WTC11 (cell line): ENCODE measurements at regions not wholly inside any gene's neighbourhood (a gene's known extent, or its start where the extent isn't known, plus 50 kb on each side); places are given as distances from the start of the nearest gene placed in this dataset.

Source experiments
- ATAC-seq: fragments of 200-7000 bp; cut with Tn5 transposase; 2 replicates; pipeline ENCODE4 v1.10.0; 2021; ENCODE audit warnings: mild to moderate bottlenecking, moderate library complexity
- CTCF ChIA-PET: fragments of 300-600 bp; sonication (Branson Sonifier 250); formaldehyde crosslinking; loops from one replicate; lab custom pipeline; 2021; ENCODE audit warnings: antibody characterized with exemption; lab: Charles Lee
- POLR2A ChIA-PET: fragments of 350-600 bp; sonication (Branson Sonifier 250); formaldehyde crosslinking; loops from one replicate; lab custom pipeline; 2021; ENCODE audit warnings: antibody characterized with exemption; lab: Charles Lee
- DNase-seq: peaks from one replicate; pipeline ENCODE4 v3.0.0; 2021; ENCODE audit warnings: low spot score
- H3K27ac Mint-ChIP-seq: 2 replicates; pipeline ENCODE4 v1.8.0; 2021; ENCODE audit warnings: mixed read lengths
- H3K27me3 Mint-ChIP-seq: 2 replicates; pipeline ENCODE4 v1.8.0; 2021; ENCODE audit warnings: low read depth, mild to moderate bottlenecking, moderate library complexity, mixed read lengths
- H3K36me3 Mint-ChIP-seq: 2 replicates; pipeline ENCODE4 v1.8.0; 2021; ENCODE audit warnings: mixed read lengths
- H3K4me1 Mint-ChIP-seq: 2 replicates; pipeline ENCODE4 v1.8.0; 2022; ENCODE audit warnings: mixed read lengths
- H3K4me3 Mint-ChIP-seq: 2 replicates; pipeline ENCODE4 v1.8.0; 2021; ENCODE audit warnings: mild to moderate bottlenecking, moderate library complexity, mixed read lengths
- H3K9me3 Mint-ChIP-seq: 2 replicates; pipeline ENCODE4 v1.8.0; 2021; ENCODE audit warnings: mixed read lengths
- AFF4 ChIP-seq: sonication (generic); formaldehyde crosslinking; IDR thresholded peaks from 2 replicates; pipeline ENCODE4 v1.8.1; 2023; ENCODE audit warnings: mild to moderate bottlenecking, missing genetic modification reagents, borderline replicate concordance
- CREB1 ChIP-seq: sonication (generic); formaldehyde crosslinking; IDR thresholded peaks from 2 replicates; pipeline ENCODE4 v1.8.0; 2023; ENCODE audit warnings: mild to moderate bottlenecking, missing genetic modification reagents
- CREM ChIP-seq: sonication (generic); formaldehyde crosslinking; IDR thresholded peaks from 2 replicates; pipeline ENCODE4 v1.8.1; 2022; ENCODE audit warnings: mild to moderate bottlenecking, missing genetic modification reagents, moderate library complexity
- CTCF ChIP-seq: fragments of 200-600 bp; IDR thresholded peaks from 2 replicates; pipeline ENCODE4 v1.8.0; 2022; ENCODE audit warnings: antibody characterized with exemption
- E2F1 ChIP-seq: sonication (generic); formaldehyde crosslinking; IDR thresholded peaks from 2 replicates; pipeline ENCODE4 v1.8.0; 2022; ENCODE audit warnings: mild to moderate bottlenecking, missing genetic modification reagents
- ESRRA ChIP-seq: sonication (generic); formaldehyde crosslinking; IDR thresholded peaks from 2 replicates; pipeline ENCODE4 v1.8.1; 2022; ENCODE audit warnings: mild to moderate bottlenecking, missing genetic modification reagents, borderline replicate concordance
- FOXP4 ChIP-seq: sonication (generic); formaldehyde crosslinking; IDR thresholded peaks from 2 replicates; pipeline ENCODE4 v1.8.0; 2022; ENCODE audit warnings: mild to moderate bottlenecking, missing genetic modification reagents
- MYBL2 ChIP-seq: sonication (generic); formaldehyde crosslinking; IDR thresholded peaks from 2 replicates; pipeline ENCODE4 v1.8.1; 2023; ENCODE audit warnings: mild to moderate bottlenecking, moderate library complexity, missing genetic modification reagents
- NFATC4 ChIP-seq: fragments of 250-450 bp; sonication (Bioruptor Pico); IDR thresholded peaks from 2 replicates; pipeline ENCODE4 v1.9.0; 2021; ENCODE audit warnings: mild to moderate bottlenecking
- NR3C1 ChIP-seq: sonication (generic); formaldehyde crosslinking; conservative IDR thresholded peaks from 2 replicates; pipeline ENCODE4 v1.8.1; 2023; ENCODE audit warnings: low read depth, mild to moderate bottlenecking, missing genetic modification reagents
- OVOL2 ChIP-seq: fragments of 250-450 bp; sonication (Bioruptor Pico); IDR thresholded peaks from 2 replicates; pipeline ENCODE4 v1.9.0; 2021; ENCODE audit warnings: mild to moderate bottlenecking, borderline replicate concordance
- PREB ChIP-seq: sonication (generic); formaldehyde crosslinking; IDR thresholded peaks from 2 replicates; pipeline ENCODE4 v1.8.1; 2022; ENCODE audit warnings: mild to moderate bottlenecking, missing genetic modification reagents, moderate library complexity, borderline replicate concordance
- ZBTB21 ChIP-seq: sonication (generic); formaldehyde crosslinking; IDR thresholded peaks from 2 replicates; pipeline ENCODE4 v1.8.1; 2023; ENCODE audit warnings: mild to moderate bottlenecking, missing genetic modification reagents, borderline replicate concordance
- ZMAT4 ChIP-seq: fragments of 250-450 bp; sonication (Bioruptor Pico); IDR thresholded peaks from 2 replicates; pipeline ENCODE4 v1.9.0; 2021; ENCODE audit warnings: mild to moderate bottlenecking
- ZNF138 ChIP-seq: sonication (generic); formaldehyde crosslinking; conservative IDR thresholded peaks from 2 replicates; pipeline ENCODE4 v1.8.1; 2022; ENCODE audit warnings: mild to moderate bottlenecking, moderate library complexity, missing genetic modification reagents
- ZNF396 ChIP-seq: fragments of 250-450 bp; sonication (Bioruptor Pico); IDR thresholded peaks from 2 replicates; pipeline ENCODE4 v1.8.0; 2021; ENCODE audit warnings: mild to moderate bottlenecking, moderate library complexity, borderline replicate concordance

- Mint-ChIP-seq H3K36me3 (peaks cover 3% of the 10 kb centered on the region; the same call in 1 of the 2 replicates), H3K9me3 (peaks cover 12% of the 10 kb centered on the region), H3K27ac (no peak overlapping the region), H3K27me3 (peaks cover 40% of the 10 kb centered on the region), H3K4me3 (no peak overlapping the region), H3K4me1 (peaks cover 31% of the 10 kb centered on the region)
- no peak for TF ChIP-seq CREB1 (CRISPR knock-in tag)
- no peak for TF ChIP-seq ZBTB21
- TF ChIP-seq E2F1: no peak
- TF ChIP-seq NR3C1 (CRISPR knock-in tag): no peak
- DNase-seq: no peak
- ChIA-PET POLR2A (no interaction called here), CTCF (no interaction called here)
- ATAC-seq: no peak
Observed at GRCh38 chr19:5392486-5392885, 51.9 kb upstream of the PTPRS start.

GRCh38 chr19:5393088-5393487 is 52.5 kb upstream of the PTPRS start:
- Mint-ChIP-seq H3K27me3 (peaks cover 40% of the 10 kb centered on the region), H3K36me3 (peaks cover 3% of the 10 kb centered on the region; the same call in 1 of the 2 replicates), H3K27ac (no peak overlapping the region), H3K4me1 (peaks cover 37% of the 10 kb centered on the region), H3K4me3 (no peak overlapping the region), H3K9me3 (peaks cover 6% of the 10 kb centered on the region)
- ChIA-PET CTCF (interaction anchor here (1.0 kb wide), 2 partner anchors 16 to 345 kb away, joined by 3 read pairs; no protein-coding TSS in a partner anchor), POLR2A (no interaction called here)
- ATAC-seq (no peak), DNase-seq (no peak)
- TF ChIP-seq CTCF: no peak
- TF ChIP-seq FOXP4: no peak
- TF ChIP-seq CREM: no peak
- no peak for TF ChIP-seq MYBL2 (CRISPR knock-in tag)
- TF ChIP-seq ZMAT4 (CRISPR knock-in tag): no peak
- TF ChIP-seq OVOL2: no peak
- no peak for TF ChIP-seq ESRRA (CRISPR knock-in tag)
- TF ChIP-seq ZNF396: no peak
- TF ChIP-seq NFATC4 (CRISPR knock-in tag): no peak
- TF ChIP-seq ZNF138 (CRISPR knock-in tag): no peak
- no peak for TF ChIP-seq PREB (CRISPR knock-in tag)
- no peak for TF ChIP-seq AFF4
